GM23338 (cell line): ENCODE measurements at regions not wholly inside any gene's neighbourhood (a gene's known extent, or its start where the extent isn't known, plus 50 kb on each side); places are given as distances from the start of the nearest gene placed in this dataset.

Source experiments
- ATAC-seq: fragments of 200-7000 bp; cut with Tn5 transposase; 3 replicates; pipeline ENCODE4 v1.9.1; 2020
- DNase-seq: peaks from one replicate; pipeline ENCODE4 v3.0.0-alpha.2; 2015; ENCODE audit warnings: low spot score
- H2AFZ ChIP-seq: fragments of 200-600 bp; sonication (generic); 2 replicates; pipeline ENCODE4 v1.8.0; 2016; ENCODE audit warnings: antibody characterized with exemption, mild to moderate bottlenecking, moderate library complexity
- H3F3A ChIP-seq: fragments of 200-600 bp; sonication (generic); replicated peaks from 2 replicates; pipeline ENCODE4 v1.8.0; 2017; ENCODE audit warnings: antibody characterized with exemption, mixed run types, low read depth
- H3K27ac ChIP-seq: fragments of 200-600 bp; sonication (generic); 2 replicates; pipeline ENCODE4 v1.6.1; 2016; ENCODE audit warnings: low read depth
- H3K27me3 ChIP-seq: fragments of 200-600 bp; sonication (generic); 2 replicates; pipeline ENCODE4 v1.8.0; 2016; ENCODE audit warnings: mild to moderate bottlenecking, mixed run types, moderate library complexity; ENCODE audit not compliant: insufficient read depth
- H3K36me3 ChIP-seq: fragments of 200-600 bp; sonication (generic); 2 replicates; pipeline ENCODE4 v1.8.0; 2016; ENCODE audit warnings: mild to moderate bottlenecking; ENCODE audit not compliant: insufficient read depth
- H3K4me1 ChIP-seq: fragments of 200-600 bp; sonication (generic); 2 replicates; pipeline ENCODE4 v1.8.0; 2016; ENCODE audit warnings: mild to moderate bottlenecking, moderate library complexity; ENCODE audit not compliant: insufficient read depth
- H3K4me2 ChIP-seq: fragments of 200-600 bp; sonication (generic); 2 replicates; pipeline ENCODE4 v1.7.1; 2017; ENCODE audit warnings: mixed run types
- H3K4me3 ChIP-seq: fragments of 200-600 bp; sonication (generic); 2 replicates; pipeline ENCODE4 v1.6.1; 2016; ENCODE audit warnings: mixed run types
- H3K79me2 ChIP-seq: fragments of 200-600 bp; sonication (generic); replicated peaks from 2 replicates; pipeline ENCODE4 v1.8.0; 2017; ENCODE audit warnings: mild to moderate bottlenecking; ENCODE audit not compliant: insufficient read depth
- H3K9me2 ChIP-seq: fragments of 200-600 bp; sonication (generic); 2 replicates; pipeline ENCODE4 v1.8.0; 2017; ENCODE audit not compliant: insufficient read depth
- H4K20me1 ChIP-seq: fragments of 200-600 bp; sonication (generic); replicated peaks from 2 replicates; pipeline ENCODE4 v1.8.0; 2017; ENCODE audit warnings: mild to moderate bottlenecking; ENCODE audit not compliant: insufficient read depth
- H3K27ac Mint-ChIP-seq: 2 replicates; pipeline ENCODE4 v1.8.0; 2020; ENCODE audit warnings: inconsistent platforms, mild to moderate bottlenecking, moderate library complexity, mixed read lengths
- H3K27me3 Mint-ChIP-seq: 3 replicates; pipeline ENCODE4 v1.8.0; 2022; ENCODE audit warnings: low read depth, mild to moderate bottlenecking, moderate library complexity, mixed read lengths, inconsistent platforms; ENCODE audit not compliant: insufficient read depth, poor library complexity
- H3K36me3 Mint-ChIP-seq: 3 replicates; pipeline ENCODE4 v1.8.0; 2021; ENCODE audit warnings: low read depth, mild to moderate bottlenecking, inconsistent platforms, moderate library complexity, mixed read lengths
- H3K4me1 Mint-ChIP-seq: 3 replicates; pipeline ENCODE4 v1.8.0; 2020; ENCODE audit warnings: mild to moderate bottlenecking, inconsistent platforms, mixed read lengths
- H3K4me3 Mint-ChIP-seq: 3 replicates; pipeline ENCODE4 v1.8.0; 2021; ENCODE audit warnings: moderate library complexity, mild to moderate bottlenecking, inconsistent platforms, mixed read lengths
- H3K9me3 Mint-ChIP-seq: 3 replicates; pipeline ENCODE4 v1.8.0; 2020; ENCODE audit warnings: moderate library complexity, mild to moderate bottlenecking, inconsistent platforms, mixed read lengths
- CREB1 ChIP-seq: fragments of 250-450 bp; sonication (Bioruptor Pico); IDR thresholded peaks from 2 replicates; pipeline ENCODE4 v1.5.0; 2020; ENCODE audit warnings: low read depth, mild to moderate bottlenecking, moderate library complexity
- EZH2 ChIP-seq: fragments of 200-600 bp; sonication (generic); IDR thresholded peaks from one replicate; pipeline ENCODE4 v1.8.0; 2017; ENCODE audit warnings: antibody characterized with exemption, mild to moderate bottlenecking, low read depth; ENCODE audit not compliant: unreplicated experiment
- EZH2phosphoT487 ChIP-seq: fragments of 200-600 bp; sonication (generic); IDR thresholded peaks from one replicate; pipeline ENCODE4 v1.8.1; 2018; ENCODE audit warnings: antibody characterized with exemption; ENCODE audit not compliant: unreplicated experiment
- JUNB ChIP-seq: IDR thresholded peaks from one replicate; pipeline ENCODE4 v1.6.1; 2016; ENCODE audit warnings: antibody characterized with exemption; ENCODE audit not compliant: unreplicated experiment
- NANOG ChIP-seq: IDR thresholded peaks from 2 replicates; pipeline ENCODE4 v1.6.1; 2016; ENCODE audit warnings: antibody characterized with exemption, borderline replicate concordance
- POLR2AphosphoS5 ChIP-seq: IDR thresholded peaks from 2 replicates; pipeline ENCODE4 v1.6.1; 2016; ENCODE audit warnings: antibody characterized with exemption, low read depth
- STAT1 ChIP-seq: IDR thresholded peaks from one replicate; pipeline ENCODE4 v1.6.1; 2016; ENCODE audit warnings: antibody characterized with exemption; ENCODE audit not compliant: unreplicated experiment
- ZNF114 ChIP-seq: fragments of 250-450 bp; sonication (Bioruptor Pico); IDR thresholded peaks from 2 replicates; pipeline ENCODE4 v1.5.0; 2020; ENCODE audit warnings: mild to moderate bottlenecking, moderate library complexity
- ZNF331 ChIP-seq: fragments of 250-450 bp; sonication (Bioruptor Pico); IDR thresholded peaks from 2 replicates; pipeline ENCODE4 v1.5.0; 2020; ENCODE audit warnings: low read depth, mild to moderate bottlenecking, moderate library complexity
- TF ChIP-seq, protein P1 (sequence below), 2 experiments: fragments of 200-600 bp in 1 of 2; sonication (generic) in 1 of 2; conservative IDR thresholded peaks; 2 replicates each; pipeline versions ENCODE4 v1.5.1 to v1.6.1; 2016 to 2017; ENCODE audit warnings: antibody characterized with exemption in 2 of 2, low read depth in 2 of 2, mild to moderate bottlenecking in 2 of 2, moderate library complexity in 1 of 2
- TF ChIP-seq, protein P2 (sequence below): IDR thresholded peaks from 2 replicates; pipeline ENCODE4 v1.6.1; 2016; ENCODE audit warnings: antibody characterized with exemption
- TF ChIP-seq, protein P3 (sequence below): fragments of 250-450 bp; sonication (Bioruptor Pico); IDR thresholded peaks from 2 replicates; pipeline ENCODE4 v1.5.0; 2020; ENCODE audit warnings: mild to moderate bottlenecking, moderate library complexity
- TF ChIP-seq, protein P4 (sequence below): IDR thresholded peaks from one replicate; pipeline ENCODE4 v1.6.1; 2018; ENCODE audit warnings: antibody characterized with exemption; ENCODE audit not compliant: unreplicated experiment

DNA sequence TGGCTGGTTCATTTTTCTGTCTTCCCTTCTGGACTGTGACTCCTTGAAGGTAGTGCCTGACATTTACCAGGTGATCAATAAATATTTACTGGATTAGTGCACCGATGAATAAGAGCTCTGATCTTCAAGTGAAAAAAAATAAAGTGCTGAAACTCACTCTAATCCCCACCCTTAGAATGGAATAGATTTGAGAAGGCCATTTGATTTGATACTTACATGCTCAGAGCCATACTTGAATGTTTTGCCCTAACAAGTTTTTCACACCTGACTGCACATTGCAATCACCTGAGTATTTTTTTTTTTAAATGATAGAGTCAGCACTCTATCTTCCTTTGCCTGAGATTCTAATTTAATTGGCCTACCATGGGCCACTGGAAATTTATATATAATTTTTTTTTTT is 105.7 kb downstream of the LRRC70 start:
- no peak for ATAC-seq
- H3K4me1 ChIP-seq, result no peaks in the 10 kb centered on the region
- H3K27me3 ChIP-seq, result no peaks in the 10 kb centered on the region
- H3K4me1 Mint-ChIP-seq, result no peaks in the 10 kb centered on the region
- H3K36me3 ChIP-seq, result no peaks in the 10 kb centered on the region; the same call in 1 of the 2 replicates
- H3K9me2 ChIP-seq, result no peaks in the 10 kb centered on the region; the same call in 1 of the 2 replicates
- no peak for TF ChIP-seq STAT1
- TF ChIP-seq, protein P1, sequence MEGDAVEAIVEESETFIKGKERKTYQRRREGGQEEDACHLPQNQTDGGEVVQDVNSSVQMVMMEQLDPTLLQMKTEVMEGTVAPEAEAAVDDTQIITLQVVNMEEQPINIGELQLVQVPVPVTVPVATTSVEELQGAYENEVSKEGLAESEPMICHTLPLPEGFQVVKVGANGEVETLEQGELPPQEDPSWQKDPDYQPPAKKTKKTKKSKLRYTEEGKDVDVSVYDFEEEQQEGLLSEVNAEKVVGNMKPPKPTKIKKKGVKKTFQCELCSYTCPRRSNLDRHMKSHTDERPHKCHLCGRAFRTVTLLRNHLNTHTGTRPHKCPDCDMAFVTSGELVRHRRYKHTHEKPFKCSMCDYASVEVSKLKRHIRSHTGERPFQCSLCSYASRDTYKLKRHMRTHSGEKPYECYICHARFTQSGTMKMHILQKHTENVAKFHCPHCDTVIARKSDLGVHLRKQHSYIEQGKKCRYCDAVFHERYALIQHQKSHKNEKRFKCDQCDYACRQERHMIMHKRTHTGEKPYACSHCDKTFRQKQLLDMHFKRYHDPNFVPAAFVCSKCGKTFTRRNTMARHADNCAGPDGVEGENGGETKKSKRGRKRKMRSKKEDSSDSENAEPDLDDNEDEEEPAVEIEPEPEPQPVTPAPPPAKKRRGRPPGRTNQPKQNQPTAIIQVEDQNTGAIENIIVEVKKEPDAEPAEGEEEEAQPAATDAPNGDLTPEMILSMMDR (conservative IDR thresholded peaks at IDR 0.05; ENCODE audit: low read depth in 2 of 2), result no peak
- TF ChIP-seq, protein P2, sequence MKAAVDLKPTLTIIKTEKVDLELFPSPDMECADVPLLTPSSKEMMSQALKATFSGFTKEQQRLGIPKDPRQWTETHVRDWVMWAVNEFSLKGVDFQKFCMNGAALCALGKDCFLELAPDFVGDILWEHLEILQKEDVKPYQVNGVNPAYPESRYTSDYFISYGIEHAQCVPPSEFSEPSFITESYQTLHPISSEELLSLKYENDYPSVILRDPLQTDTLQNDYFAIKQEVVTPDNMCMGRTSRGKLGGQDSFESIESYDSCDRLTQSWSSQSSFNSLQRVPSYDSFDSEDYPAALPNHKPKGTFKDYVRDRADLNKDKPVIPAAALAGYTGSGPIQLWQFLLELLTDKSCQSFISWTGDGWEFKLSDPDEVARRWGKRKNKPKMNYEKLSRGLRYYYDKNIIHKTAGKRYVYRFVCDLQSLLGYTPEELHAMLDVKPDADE, result no peak
- TF ChIP-seq EZH2, result no peak
- TF ChIP-seq NANOG, result no peak
- no peak for TF ChIP-seq POLR2AphosphoS5
- no peak for TF ChIP-seq ZNF331 (CRISPR knock-in tag)
- no peak for TF ChIP-seq CREB1 (CRISPR knock-in tag)
- TF ChIP-seq, protein P3, sequence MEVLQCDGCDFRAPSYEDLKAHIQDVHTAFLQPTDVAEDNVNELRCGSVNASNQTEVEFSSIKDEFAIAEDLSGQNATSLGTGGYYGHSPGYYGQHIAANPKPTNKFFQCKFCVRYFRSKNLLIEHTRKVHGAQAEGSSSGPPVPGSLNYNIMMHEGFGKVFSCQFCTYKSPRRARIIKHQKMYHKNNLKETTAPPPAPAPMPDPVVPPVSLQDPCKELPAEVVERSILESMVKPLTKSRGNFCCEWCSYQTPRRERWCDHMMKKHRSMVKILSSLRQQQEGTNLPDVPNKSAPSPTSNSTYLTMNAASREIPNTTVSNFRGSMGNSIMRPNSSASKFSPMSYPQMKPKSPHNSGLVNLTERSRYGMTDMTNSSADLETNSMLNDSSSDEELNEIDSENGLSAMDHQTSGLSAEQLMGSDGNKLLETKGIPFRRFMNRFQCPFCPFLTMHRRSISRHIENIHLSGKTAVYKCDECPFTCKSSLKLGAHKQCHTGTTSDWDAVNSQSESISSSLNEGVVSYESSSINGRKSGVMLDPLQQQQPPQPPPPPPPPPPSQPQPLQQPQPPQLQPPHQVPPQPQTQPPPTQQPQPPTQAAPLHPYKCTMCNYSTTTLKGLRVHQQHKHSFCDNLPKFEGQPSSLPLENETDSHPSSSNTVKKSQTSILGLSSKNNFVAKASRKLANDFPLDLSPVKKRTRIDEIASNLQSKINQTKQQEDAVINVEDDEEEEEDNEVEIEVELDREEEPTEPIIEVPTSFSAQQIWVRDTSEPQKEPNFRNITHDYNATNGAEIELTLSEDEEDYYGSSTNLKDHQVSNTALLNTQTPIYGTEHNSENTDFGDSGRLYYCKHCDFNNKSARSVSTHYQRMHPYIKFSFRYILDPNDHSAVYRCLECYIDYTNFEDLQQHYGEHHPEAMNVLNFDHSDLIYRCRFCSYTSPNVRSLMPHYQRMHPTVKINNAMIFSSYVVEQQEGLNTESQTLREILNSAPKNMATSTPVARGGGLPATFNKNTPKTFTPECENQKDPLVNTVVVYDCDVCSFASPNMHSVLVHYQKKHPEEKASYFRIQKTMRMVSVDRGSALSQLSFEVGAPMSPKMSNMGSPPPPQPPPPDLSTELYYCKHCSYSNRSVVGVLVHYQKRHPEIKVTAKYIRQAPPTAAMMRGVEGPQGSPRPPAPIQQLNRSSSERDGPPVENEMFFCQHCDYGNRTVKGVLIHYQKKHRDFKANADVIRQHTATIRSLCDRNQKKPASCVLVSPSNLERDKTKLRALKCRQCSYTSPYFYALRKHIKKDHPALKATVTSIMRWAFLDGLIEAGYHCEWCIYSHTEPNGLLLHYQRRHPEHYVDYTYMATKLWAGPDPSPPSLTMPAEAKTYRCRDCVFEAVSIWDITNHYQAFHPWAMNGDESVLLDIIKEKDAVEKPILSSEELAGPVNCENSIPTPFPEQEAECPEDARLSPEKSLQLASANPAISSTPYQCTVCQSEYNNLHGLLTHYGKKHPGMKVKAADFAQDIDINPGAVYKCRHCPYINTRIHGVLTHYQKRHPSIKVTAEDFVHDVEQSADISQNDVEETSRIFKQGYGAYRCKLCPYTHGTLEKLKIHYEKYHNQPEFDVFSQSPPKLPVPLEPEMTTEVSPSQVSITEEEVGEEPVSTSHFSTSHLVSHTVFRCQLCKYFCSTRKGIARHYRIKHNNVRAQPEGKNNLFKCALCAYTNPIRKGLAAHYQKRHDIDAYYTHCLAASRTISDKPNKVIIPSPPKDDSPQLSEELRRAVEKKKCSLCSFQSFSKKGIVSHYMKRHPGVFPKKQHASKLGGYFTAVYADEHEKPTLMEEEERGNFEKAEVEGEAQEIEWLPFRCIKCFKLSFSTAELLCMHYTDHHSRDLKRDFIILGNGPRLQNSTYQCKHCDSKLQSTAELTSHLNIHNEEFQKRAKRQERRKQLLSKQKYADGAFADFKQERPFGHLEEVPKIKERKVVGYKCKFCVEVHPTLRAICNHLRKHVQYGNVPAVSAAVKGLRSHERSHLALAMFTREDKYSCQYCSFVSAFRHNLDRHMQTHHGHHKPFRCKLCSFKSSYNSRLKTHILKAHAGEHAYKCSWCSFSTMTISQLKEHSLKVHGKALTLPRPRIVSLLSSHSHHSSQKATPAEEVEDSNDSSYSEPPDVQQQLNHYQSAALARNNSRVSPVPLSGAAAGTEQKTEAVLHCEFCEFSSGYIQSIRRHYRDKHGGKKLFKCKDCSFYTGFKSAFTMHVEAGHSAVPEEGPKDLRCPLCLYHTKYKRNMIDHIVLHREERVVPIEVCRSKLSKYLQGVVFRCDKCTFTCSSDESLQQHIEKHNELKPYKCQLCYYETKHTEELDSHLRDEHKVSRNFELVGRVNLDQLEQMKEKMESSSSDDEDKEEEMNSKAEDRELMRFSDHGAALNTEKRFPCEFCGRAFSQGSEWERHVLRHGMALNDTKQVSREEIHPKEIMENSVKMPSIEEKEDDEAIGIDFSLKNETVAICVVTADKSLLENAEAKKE (CRISPR knock-in tag), result no peak
- no peak for TF ChIP-seq JUNB
- TF ChIP-seq ZNF114 (CRISPR knock-in tag), result no peak
- no peak for TF ChIP-seq EZH2phosphoT487
- TF ChIP-seq, protein P4, sequence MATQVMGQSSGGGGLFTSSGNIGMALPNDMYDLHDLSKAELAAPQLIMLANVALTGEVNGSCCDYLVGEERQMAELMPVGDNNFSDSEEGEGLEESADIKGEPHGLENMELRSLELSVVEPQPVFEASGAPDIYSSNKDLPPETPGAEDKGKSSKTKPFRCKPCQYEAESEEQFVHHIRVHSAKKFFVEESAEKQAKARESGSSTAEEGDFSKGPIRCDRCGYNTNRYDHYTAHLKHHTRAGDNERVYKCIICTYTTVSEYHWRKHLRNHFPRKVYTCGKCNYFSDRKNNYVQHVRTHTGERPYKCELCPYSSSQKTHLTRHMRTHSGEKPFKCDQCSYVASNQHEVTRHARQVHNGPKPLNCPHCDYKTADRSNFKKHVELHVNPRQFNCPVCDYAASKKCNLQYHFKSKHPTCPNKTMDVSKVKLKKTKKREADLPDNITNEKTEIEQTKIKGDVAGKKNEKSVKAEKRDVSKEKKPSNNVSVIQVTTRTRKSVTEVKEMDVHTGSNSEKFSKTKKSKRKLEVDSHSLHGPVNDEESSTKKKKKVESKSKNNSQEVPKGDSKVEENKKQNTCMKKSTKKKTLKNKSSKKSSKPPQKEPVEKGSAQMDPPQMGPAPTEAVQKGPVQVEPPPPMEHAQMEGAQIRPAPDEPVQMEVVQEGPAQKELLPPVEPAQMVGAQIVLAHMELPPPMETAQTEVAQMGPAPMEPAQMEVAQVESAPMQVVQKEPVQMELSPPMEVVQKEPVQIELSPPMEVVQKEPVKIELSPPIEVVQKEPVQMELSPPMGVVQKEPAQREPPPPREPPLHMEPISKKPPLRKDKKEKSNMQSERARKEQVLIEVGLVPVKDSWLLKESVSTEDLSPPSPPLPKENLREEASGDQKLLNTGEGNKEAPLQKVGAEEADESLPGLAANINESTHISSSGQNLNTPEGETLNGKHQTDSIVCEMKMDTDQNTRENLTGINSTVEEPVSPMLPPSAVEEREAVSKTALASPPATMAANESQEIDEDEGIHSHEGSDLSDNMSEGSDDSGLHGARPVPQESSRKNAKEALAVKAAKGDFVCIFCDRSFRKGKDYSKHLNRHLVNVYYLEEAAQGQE, result no peak
- no peak overlapping the region for H2AFZ ChIP-seq
- no peaks in the 10 kb centered on the region for H3F3A ChIP-seq
- H3K4me2 ChIP-seq, result no peak overlapping the region
- DNase-seq, result no peak
- peaks cover 28% of the 10 kb centered on the region for H3K9me3 Mint-ChIP-seq
- H3K27me3 Mint-ChIP-seq, result no peaks in the 10 kb centered on the region
- no peaks in the 10 kb centered on the region for H3K79me2 ChIP-seq
- H3K4me3 Mint-ChIP-seq, result no peak overlapping the region
- H3K4me3 ChIP-seq, result no peak overlapping the region
- H4K20me1 ChIP-seq, result no peaks in the 10 kb centered on the region
- H3K27ac ChIP-seq, result no peak overlapping the region
- peaks cover 10% of the 10 kb centered on the region for H3K36me3 Mint-ChIP-seq
- H3K27ac Mint-ChIP-seq, result no peak overlapping the region
